Skeletal muscle cell (primary cell): ENCODE measurements at regions not wholly inside any gene's neighbourhood (a gene's known extent, or its start where the extent isn't known, plus 50 kb on each side); places are given as distances from the start of the nearest gene placed in this dataset.

Experiments used
- DNase-seq: peaks from one replicate; pipeline ENCODE4 v3.0.0-alpha.2; 2010; ENCODE audit warnings: low read depth
- H3K4me3 ChIP-seq: 2 replicates; pipeline ENCODE4 v1.5.1; 2011; ENCODE audit warnings: low read depth, mild to moderate bottlenecking, control low read depth, low read length, moderate library complexity

- DNase-seq, result no peak
- H3K4me3 ChIP-seq, result no peak overlapping the region
Measured at GRCh38 chr18:24914171-24914525, 437.8 kb downstream of the ZNF521 start.

DNA sequence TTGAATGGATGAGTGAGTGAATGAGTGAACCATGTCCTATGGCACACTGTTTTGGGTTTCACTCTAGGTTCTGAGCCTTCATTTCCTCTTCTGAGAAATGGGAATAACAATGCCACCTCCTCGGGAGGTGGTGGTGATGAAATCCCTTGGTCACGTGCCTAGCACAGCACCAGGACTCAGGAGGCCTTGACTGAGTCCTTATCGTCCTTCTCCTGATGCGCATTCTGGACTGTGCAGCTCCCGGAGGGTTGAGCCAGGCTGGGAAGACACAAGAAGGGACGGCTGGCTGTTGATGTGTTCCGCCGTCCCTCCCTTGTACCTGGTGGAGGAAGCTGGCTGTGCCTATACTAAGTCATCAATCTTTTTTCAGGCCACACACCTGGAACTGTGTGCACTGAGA is 437.3 kb downstream of the ZNF521 start:
- no peak overlapping the region for H3K4me3 ChIP-seq
- no peak for DNase-seq

DNA sequence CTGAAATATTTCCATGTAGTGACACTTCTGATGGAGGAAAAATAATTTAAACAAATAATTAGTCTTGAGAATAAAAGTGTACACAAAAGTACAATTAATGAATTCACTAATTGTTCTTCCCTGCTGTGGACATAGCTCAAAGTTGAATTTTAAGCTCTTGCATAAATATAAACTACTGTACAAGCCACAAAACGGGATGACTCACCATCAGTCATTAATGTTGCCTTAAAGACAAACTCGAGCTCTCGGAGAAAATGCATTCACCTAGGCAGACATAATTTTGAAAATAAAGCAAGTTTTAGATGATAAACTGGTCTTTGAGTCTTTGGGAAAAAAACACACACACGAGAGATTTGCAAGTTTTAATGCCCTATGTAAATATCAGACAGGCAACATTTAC is 436.4 kb downstream of the ZNF521 start:
- DNase-seq, result no peak
- no peak overlapping the region for H3K4me3 ChIP-seq

GRCh38 chr18:24917767-24918166 is 434.2 kb downstream of the ZNF521 start:
- no peak overlapping the region for H3K4me3 ChIP-seq
- DNase-seq, result no peak

GRCh38 chr18:24918257-24918656 is 433.7 kb downstream of the ZNF521 start:
- no peak for DNase-seq
- H3K4me3 ChIP-seq, result no peak overlapping the region

- no peak for DNase-seq
- no peak overlapping the region for H3K4me3 ChIP-seq
Measured at GRCh38 chr18:24919181-24919797, 432.7 kb downstream of the ZNF521 start.

GRCh38 chr18:24922491-24922890 is 429.5 kb downstream of the ZNF521 start:
- DNase-seq, result no peak
- no peak overlapping the region for H3K4me3 ChIP-seq

- no peak overlapping the region for H3K4me3 ChIP-seq
- no peak for DNase-seq
Measured at GRCh38 chr18:24923138-24923537, 428.8 kb downstream of the ZNF521 start.

DNA sequence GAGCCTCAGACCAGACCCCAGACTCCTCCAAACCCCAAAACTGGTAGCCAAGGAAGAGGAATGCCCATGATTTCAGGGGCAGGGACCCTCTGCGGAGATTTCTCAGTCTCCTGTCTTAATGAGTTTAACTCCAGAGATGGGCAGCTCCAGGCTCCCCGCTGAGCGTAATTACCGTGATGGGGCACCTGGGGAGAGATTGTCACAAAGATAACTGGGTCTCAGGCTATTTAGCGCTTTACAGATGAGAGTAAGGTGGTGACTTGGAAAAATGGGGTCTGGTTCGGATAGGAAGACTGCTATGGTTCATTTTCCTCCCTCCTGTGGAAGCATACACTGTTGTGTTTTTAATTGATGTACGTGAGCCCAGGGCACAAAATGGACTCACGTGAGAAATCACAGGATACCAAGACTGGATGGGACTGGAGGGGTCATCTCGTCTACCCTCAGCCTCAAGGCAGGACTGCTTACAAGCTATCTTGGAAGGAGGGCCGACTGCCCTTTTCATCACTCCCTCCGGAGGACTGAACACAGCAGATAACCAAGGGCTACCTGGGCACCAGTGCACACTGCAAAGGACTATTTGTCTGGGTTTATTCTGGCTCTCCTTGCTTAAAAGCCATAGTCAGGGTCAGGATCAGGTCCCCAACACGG is 427.8 kb downstream of the ZNF521 start:
- no peak overlapping the region for H3K4me3 ChIP-seq
- no peak for DNase-seq

DNA sequence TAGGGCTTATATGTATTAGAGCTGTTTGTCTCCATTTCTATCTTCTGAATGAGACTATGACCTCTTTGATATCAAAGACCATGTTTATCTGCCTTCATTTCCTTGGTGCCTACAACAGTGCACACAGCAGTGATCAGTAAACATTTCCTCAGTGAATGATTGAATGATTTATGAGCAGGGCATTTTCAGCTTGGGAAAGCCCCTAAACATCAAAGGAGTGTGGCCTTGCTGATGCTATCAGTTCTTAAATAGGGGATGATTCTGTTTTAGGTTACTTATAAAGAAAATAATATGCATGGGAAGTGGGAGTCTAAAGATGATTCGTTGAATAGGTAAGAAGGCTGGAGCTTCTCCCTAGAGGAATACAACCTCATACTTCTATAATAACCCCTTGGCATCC is 425.3 kb downstream of the ZNF521 start:
- H3K4me3 ChIP-seq, result no peak overlapping the region
- DNase-seq, result no peak

DNA sequence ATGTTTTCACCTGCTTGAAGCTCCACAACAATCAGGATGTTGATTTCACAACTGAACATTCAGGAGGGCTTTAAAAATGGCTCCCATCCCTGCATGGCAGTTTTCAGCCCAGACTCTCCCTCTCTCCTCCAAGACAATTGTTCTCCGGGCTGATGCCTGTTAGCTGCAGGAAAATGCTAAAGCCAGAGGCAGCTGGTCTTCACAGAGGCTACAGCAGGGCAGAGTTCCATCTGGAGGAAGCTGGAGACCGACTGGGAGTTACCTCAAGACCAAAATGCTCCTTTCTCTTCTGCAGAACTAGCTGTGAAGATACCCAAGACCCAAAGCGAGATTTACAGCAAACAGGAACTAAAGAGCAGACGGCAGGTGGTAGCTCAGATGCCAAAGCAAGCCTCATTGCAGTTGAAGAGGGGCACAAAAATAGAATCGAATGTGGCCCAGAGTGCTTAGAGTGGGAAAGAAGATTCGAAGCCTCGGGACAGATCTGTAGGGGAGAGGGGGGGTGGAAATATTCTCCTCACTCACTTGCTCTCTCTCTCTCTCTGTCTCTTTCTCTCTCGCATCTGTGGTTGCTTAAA is 423.6 kb downstream of the ZNF521 start:
- DNase-seq, result no peak
- H3K4me3 ChIP-seq, result no peak overlapping the region

- H3K4me3 ChIP-seq, result no peak overlapping the region
- DNase-seq, result no peak
Measured at GRCh38 chr18:24930478-24930877, 421.5 kb downstream of the ZNF521 start.

DNA sequence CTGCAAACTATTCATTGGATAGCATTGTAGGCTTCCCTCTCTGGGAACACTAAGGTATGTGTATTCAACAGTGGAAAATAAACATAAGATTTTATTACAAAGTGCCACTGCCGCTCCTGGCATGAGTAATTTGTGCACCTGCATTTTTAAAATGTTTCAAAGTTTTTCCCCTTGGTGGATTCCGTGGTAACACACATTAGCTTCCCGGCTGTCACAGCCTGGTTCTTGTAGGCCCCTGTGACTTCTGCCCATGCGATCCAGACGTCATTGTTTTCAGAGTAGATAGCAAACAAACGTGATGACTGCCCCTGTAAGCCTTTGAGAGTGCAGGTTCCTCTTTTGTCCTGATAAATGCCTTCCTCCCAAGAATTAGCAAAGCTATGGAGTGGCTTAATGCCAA is 421.0 kb downstream of the ZNF521 start:
- H3K4me3 ChIP-seq, result no peak overlapping the region
- DNase-seq, result no peak

- DNase-seq, result no peak
- no peak overlapping the region for H3K4me3 ChIP-seq
Measured at GRCh38 chr18:24933345-24933744, 418.6 kb downstream of the ZNF521 start.

- DNase-seq, result no peak
- no peak overlapping the region for H3K4me3 ChIP-seq
Measured at GRCh38 chr18:24934258-24934932, 417.6 kb downstream of the ZNF521 start.

DNA sequence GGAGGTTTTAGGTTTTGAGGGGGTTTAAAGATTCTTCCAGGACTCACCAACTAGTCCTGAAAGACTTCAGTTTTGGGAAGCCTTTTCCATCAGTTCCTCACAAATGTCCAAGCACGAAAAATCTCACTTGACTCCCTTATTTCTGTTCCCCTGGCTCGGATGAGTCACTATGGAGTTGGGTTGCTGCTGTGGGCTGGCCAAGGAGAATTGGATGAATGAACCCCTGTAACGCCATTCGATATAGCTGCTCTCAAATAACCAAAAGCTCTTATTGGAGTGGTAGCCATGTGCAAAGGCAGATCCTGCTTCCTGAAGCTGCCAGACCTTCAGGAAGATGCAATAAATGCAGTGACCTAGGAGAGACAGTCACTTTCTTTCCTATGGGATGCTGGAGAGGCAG is 417.0 kb downstream of the ZNF521 start:
- no peak overlapping the region for H3K4me3 ChIP-seq
- DNase-seq, result no peak

DNA sequence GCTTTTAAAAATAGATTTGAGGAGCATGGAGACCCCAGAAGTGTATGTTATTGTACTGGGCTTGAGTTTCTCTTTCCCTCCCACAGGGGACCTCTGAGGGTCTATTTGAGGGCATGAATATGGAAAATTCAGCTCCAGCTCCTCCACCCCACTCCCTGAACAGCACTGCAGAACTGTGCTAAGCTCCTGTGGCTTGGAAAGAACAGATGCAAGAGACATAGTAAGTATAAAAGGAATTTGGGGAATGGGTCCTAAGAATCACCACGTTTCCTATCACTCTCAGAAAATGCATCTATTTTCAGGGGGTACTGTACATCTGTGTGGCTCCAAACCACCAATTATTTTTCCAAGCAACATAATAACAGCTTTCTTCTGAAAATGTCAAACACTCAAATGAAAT is 416.1 kb downstream of the ZNF521 start:
- H3K4me3 ChIP-seq, result no peak overlapping the region
- no peak for DNase-seq

GRCh38 chr18:24936691-24937090 is 415.3 kb downstream of the ZNF521 start:
- no peak overlapping the region for H3K4me3 ChIP-seq
- no peak for DNase-seq

DNA sequence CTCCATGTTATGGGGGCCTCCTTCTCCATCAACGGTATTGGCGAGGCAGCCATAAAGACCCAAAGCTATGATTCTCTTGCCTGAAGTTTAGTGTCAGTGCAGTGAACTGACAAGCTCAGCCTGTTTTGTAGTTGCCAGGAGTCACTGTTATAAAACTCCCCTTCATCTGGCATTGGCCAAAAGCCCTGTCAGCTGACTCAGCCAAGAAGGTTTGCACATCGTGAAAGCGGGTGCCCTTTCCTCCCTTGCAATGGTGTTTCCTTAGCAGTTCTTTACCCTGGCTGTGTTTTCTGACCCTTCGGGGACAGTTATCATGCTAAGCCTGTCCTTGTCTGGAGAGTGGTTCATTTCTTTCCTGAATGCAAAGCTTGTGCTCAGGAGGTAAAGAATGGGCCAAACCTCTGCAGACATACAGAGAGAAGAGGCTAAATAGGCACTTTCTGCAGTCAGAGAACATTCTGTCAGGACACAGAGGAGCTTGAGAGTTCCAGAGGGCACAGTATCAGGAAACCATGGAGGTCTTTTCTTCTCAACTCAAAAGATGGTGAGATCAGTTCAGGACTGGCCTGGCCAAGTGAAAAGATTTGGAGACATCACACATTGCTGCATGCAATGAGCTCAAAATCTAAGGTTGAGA is 414.2 kb downstream of the ZNF521 start:
- no peak for DNase-seq
- no peak overlapping the region for H3K4me3 ChIP-seq

DNA sequence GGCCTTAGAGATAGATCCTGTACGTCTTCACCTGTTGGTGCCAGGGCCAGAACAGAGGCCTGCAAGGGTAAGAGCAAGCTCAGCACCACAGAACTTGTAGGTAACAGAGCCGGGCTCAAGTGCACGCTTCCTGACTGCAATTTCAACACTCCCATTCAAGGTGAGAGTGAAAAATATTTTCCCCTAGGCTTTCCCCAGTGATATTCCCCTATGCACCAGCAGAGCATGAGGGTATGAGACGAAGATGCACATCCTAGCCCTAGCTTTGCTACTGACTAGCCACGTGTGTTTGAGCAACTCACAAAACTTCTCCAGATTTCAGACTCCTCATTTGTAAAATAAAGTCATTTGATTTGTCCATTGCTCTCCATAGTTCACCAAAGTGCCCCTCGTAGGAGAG is 411.6 kb downstream of the ZNF521 start:
- DNase-seq, result no peak
- H3K4me3 ChIP-seq, result no peak overlapping the region
